Hepatocyte (in vitro differentiated cells): ENCODE measurements at regions not wholly inside any gene's neighbourhood (a gene's known extent, or its start where the extent isn't known, plus 50 kb on each side); places are given as distances from the start of the nearest gene placed in this dataset.

Source experiments
- CTCF ChIP-seq: fragments of 200-600 bp; sonication (generic); IDR thresholded peaks from 2 replicates; pipeline ENCODE4 v1.5.1; 2016; ENCODE audit warnings: antibody characterized with exemption, mild to moderate bottlenecking; ENCODE audit not compliant: poor library complexity
- EZH2 ChIP-seq: fragments of 200-600 bp; sonication (generic); IDR thresholded peaks from 2 replicates; pipeline ENCODE4 v1.6.1; 2016; ENCODE audit warnings: antibody characterized with exemption, mild to moderate bottlenecking, borderline replicate concordance

DNA sequence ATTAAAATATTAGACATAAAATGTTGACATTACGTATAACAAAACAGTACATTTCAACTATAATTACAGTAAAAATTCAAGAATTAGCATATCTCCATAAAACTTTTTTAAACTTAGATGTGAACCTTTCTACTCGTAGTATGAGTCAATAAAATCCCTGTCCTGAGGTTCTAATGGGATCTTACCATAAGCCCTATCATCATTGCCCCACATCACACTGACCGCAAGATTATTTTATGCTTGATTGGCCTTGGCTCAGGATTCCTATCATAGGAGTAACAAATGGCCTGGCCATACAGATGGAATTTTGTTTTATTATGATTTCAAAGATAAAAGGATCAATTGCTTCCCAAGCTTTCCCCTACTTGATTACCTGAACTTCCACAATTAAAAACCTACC is 238.3 kb downstream of the MEF2C start:
- TF ChIP-seq CTCF (no peak), EZH2 (no peak)
